C4-2B (cell line): ENCODE measurements at regions not wholly inside any gene's neighbourhood (a gene's known extent, or its start where the extent isn't known, plus 50 kb on each side); places are given as distances from the start of the nearest gene placed in this dataset.
"Not testable (repeated sequence)": the region's sequence is repeated elsewhere in the genome, so short reads cannot be mapped to it uniquely, and the experiment has no call there.

ENCODE experiments used
- H3K27ac ChIP-seq: fragments of 450-650 bp; 2 replicates; pipeline ENCODE4 v1.5.1; 2017
- CTCF ChIP-seq: fragments of 450-650 bp; conservative IDR thresholded peaks from 2 replicates; pipeline ENCODE4 v1.5.1; 2017; ENCODE audit warnings: mild to moderate bottlenecking
- ZFX ChIP-seq: fragments of 450-650 bp; IDR thresholded peaks from 2 replicates; pipeline ENCODE4 v1.6.1; 2017

GRCh38 chr7:409339-410281 lies 110.0 kb downstream of the PDGFA start:
- H3K27ac ChIP-seq = no peak overlapping the region
- no peak for TF ChIP-seq CTCF
- no peak for TF ChIP-seq ZFX

GRCh38 chr7:410395-410910 lies 109.2 kb downstream of the PDGFA start:
- TF ChIP-seq ZFX = no peak
- TF ChIP-seq CTCF = no peak
- no peak overlapping the region for H3K27ac ChIP-seq

GRCh38 chr7:411116-411515 lies 108.5 kb downstream of the PDGFA start:
- H3K27ac ChIP-seq = not testable (repeated sequence)

- H3K27ac ChIP-seq = no peak overlapping the region
- no peak for TF ChIP-seq CTCF
- no peak for TF ChIP-seq ZFX
These were observed 107.9 kb downstream of the PDGFA start for GRCh38 chr7:411677-412312.

- TF ChIP-seq ZFX (no peak), CTCF (no peak)
- no peak overlapping the region for H3K27ac ChIP-seq
These were observed 107.3 kb downstream of the PDGFA start for GRCh38 chr7:412313-412710.

GRCh38 chr7:414681-415560 lies 104.7 kb downstream of the PDGFA start:
- no peak overlapping the region for H3K27ac ChIP-seq
- TF ChIP-seq ZFX (no peak), CTCF (no peak)

GRCh38 chr7:415646-416525 lies 103.8 kb downstream of the PDGFA start:
- no peak for TF ChIP-seq ZFX

More at GRCh38 chr7:415646-416525, 103.8 kb downstream of the PDGFA start:
- H3K27ac ChIP-seq = no peak overlapping the region
